Fibroblast of lung (primary cell): ENCODE measurements at regions not wholly inside any gene's neighbourhood (a gene's known extent, or its start where the extent isn't known, plus 50 kb on each side); places are given as distances from the start of the nearest gene placed in this dataset.
"Not testable (repeated sequence)": the region's sequence is repeated elsewhere in the genome, so short reads cannot be mapped to it uniquely, and the experiment has no call there.

ENCODE experiments used
- DNase-seq, 2 donors: peaks; one replicate each; pipeline versions ENCODE4 v3.0.0 to v3.0.0-alpha.2; 2010; ENCODE audit warnings: low read depth in 2 of 2
- H2AFZ ChIP-seq: 2 replicates; pipeline ENCODE4 v1.5.1; 2012; ENCODE audit warnings: low read length, control low read depth, inconsistent platforms
- H3K27ac ChIP-seq: 2 replicates; pipeline ENCODE4 v1.5.1; 2011; ENCODE audit warnings: low read length, control low read depth; ENCODE audit not compliant: insufficient read depth
- H3K27me3 ChIP-seq: 2 replicates; pipeline ENCODE4 v1.5.1; 2011; ENCODE audit warnings: mild to moderate bottlenecking, low read length; ENCODE audit not compliant: control insufficient read depth, insufficient read depth
- H3K36me3 ChIP-seq: 2 replicates; pipeline ENCODE4 v1.5.1; 2011; ENCODE audit warnings: low read length; ENCODE audit not compliant: control insufficient read depth, insufficient read depth
- H3K4me1 ChIP-seq: 2 replicates; pipeline ENCODE4 v1.5.1; 2011; ENCODE audit warnings: low read length; ENCODE audit not compliant: control insufficient read depth, insufficient read depth; ENCODE audit errors: extremely low read depth
- H3K4me2 ChIP-seq: 2 replicates; pipeline ENCODE4 v1.5.1; 2011; ENCODE audit warnings: low read length, control low read depth; ENCODE audit not compliant: insufficient read depth; ENCODE audit errors: extremely low read depth
- H3K4me3 ChIP-seq, 4 experiments: fragments of 200-600 bp in 1 of 4; sonication (generic) in 1 of 4; replicated peaks in 1 of 4; 2 replicates each; pipeline ENCODE4 v1.5.1; 2011 to 2016; ENCODE audit warnings: low read length in 4 of 4, low read depth in 3 of 4, mild to moderate bottlenecking in 3 of 4, control low read depth in 2 of 4, inconsistent platforms in 1 of 4, mixed read lengths in 1 of 4; ENCODE audit not compliant: insufficient read depth in 1 of 4; ENCODE audit errors: control extremely low read depth in 1 of 4
- H3K79me2 ChIP-seq: 2 replicates; pipeline ENCODE4 v1.5.1; 2012; ENCODE audit warnings: mild to moderate bottlenecking, low read length, inconsistent platforms; ENCODE audit not compliant: control insufficient read depth, insufficient read depth
- H3K9ac ChIP-seq: 2 replicates; pipeline ENCODE4 v1.5.1; 2011; ENCODE audit warnings: mild to moderate bottlenecking, low read length, control low read depth; ENCODE audit not compliant: insufficient read depth
- H3K9me3 ChIP-seq: 2 replicates; pipeline ENCODE4 v1.5.1; 2012; ENCODE audit warnings: low read depth, low read length; ENCODE audit not compliant: control insufficient read depth, insufficient read depth
- H4K20me1 ChIP-seq: 2 replicates; pipeline ENCODE4 v1.5.1; 2011; ENCODE audit warnings: low read length; ENCODE audit not compliant: control insufficient read depth, insufficient read depth; ENCODE audit errors: extremely low read depth
- EZH2 ChIP-seq: IDR thresholded peaks from 2 replicates; pipeline ENCODE4 v1.5.1; 2012; ENCODE audit warnings: low read length, control low read depth, mild to moderate bottlenecking; ENCODE audit errors: missing control alignments
- TF ChIP-seq, protein P1 (sequence below), 2 donors: IDR thresholded peaks in 1 of 2; conservative IDR thresholded peaks in 1 of 2; 1 replicate in 1 of 2; 2 replicates in 1 of 2; pipeline ENCODE4 v1.5.1; 2011 to 2012; ENCODE audit warnings: low read length in 2 of 2, control low read depth in 1 of 2, inconsistent platforms in 1 of 2, low read depth in 1 of 2, mild to moderate bottlenecking in 1 of 2

DNA sequence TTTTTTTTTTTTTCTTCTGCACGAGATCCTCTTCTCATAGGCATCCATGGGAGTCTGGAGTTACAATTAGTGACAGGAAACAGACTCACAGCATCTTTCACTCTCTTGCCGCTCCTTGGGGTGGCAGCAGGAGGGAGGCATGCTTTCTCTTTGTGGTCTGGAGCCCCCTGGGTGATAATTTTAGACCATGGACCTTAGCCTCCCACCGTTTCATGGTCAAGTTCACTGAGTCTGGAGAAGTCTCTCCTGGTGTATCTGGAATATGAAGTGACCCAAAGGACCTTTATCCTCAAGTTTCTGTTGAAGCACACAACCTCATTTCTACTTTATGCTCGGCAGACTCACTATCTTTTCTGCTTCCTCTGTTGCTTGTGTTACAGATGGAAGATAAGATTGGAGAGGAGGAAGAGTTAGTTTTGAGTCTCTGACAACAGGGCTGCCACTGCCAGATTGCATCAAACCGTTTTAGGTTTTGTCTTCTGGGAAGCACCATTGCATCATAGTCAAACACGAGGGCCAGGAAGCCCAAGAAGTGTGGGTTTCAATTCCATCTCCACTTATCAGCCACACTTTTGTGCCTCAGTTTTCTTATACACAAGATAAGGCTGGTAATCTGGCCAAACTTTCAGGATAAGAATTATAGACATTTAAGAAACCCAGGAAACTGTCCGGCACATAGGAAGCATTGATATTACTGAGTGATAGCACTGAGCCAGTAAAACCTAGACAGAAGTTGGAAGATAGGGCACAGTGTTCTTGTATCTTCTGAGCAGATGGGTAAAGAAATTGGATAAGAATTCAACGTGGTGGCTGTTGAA is 62.3 kb downstream of the ADCYAP1 start:
- no peaks in the 10 kb centered on the region for H3K36me3 ChIP-seq
- H3K4me2 ChIP-seq, result no peak overlapping the region
- no peak overlapping the region for H3K9ac ChIP-seq
- H3K27ac ChIP-seq, result no peak overlapping the region
- no peaks in the 10 kb centered on the region for H3K4me1 ChIP-seq
- H2AFZ ChIP-seq, result no peak overlapping the region
- H3K27me3 ChIP-seq, result no peaks in the 10 kb centered on the region
- H3K79me2 ChIP-seq, result no peaks in the 10 kb centered on the region
- no peak overlapping the region for H3K4me3 ChIP-seq
- no peaks in the 10 kb centered on the region for H3K9me3 ChIP-seq
- TF ChIP-seq, protein P1, sequence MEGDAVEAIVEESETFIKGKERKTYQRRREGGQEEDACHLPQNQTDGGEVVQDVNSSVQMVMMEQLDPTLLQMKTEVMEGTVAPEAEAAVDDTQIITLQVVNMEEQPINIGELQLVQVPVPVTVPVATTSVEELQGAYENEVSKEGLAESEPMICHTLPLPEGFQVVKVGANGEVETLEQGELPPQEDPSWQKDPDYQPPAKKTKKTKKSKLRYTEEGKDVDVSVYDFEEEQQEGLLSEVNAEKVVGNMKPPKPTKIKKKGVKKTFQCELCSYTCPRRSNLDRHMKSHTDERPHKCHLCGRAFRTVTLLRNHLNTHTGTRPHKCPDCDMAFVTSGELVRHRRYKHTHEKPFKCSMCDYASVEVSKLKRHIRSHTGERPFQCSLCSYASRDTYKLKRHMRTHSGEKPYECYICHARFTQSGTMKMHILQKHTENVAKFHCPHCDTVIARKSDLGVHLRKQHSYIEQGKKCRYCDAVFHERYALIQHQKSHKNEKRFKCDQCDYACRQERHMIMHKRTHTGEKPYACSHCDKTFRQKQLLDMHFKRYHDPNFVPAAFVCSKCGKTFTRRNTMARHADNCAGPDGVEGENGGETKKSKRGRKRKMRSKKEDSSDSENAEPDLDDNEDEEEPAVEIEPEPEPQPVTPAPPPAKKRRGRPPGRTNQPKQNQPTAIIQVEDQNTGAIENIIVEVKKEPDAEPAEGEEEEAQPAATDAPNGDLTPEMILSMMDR (conservative IDR thresholded peaks at IDR 0.05 in 1 of 2, IDR thresholded peaks at IDR 0.05 in 1 of 2; ENCODE audit: low read depth in 1 of 2, low read length in 2 of 2), result no peak
- no peak for TF ChIP-seq EZH2
- H4K20me1 ChIP-seq, result no peaks in the 10 kb centered on the region
- peak in 1 of 2 donors; percentile 20 for DNase-seq

DNA sequence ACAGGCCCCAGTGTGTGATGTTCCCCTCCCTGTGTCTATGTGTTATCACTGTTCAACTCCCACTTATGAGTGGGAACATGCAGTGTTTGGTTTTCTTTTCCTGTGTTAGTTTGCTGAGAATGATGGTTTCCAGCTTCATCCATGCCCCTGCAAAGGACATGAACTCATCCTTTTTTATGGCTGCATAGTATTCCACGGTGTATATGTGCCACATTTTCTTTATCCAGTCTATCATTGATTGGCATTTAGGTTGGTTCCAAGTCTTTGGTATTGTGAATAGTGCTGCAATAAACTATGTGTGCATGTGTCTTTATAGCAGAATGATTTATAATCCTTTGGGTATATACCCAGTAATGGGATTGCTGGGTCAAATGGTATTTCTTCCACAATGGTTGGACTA is 64.2 kb downstream of the ADCYAP1 start:
- H4K20me1 ChIP-seq, result not testable (repeated sequence)

DNA sequence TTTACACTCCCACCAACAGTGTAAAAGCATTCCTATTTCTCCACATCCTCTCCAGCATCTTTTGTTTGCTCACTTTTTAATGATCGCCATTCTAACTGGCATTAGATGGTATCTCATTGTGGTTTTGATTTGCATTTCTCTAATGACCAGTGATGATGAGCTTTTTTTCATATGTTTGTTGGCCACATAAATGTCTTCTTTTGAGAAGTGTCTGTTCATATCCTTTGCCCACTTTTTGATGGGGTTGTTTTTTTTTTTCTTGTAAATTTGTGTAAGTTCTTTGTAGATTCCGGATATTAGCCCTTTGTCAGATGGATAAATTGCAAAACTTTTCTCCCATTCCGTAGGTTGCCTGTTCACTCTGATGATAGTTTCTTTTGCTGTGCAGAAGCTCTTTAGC is 64.6 kb downstream of the ADCYAP1 start:
- H3K79me2 ChIP-seq, H3K27ac ChIP-seq, H3K9me3 ChIP-seq, H4K20me1 ChIP-seq, H3K27me3 ChIP-seq, H3K4me2 ChIP-seq, H3K4me3 ChIP-seq, H3K4me1 ChIP-seq, H3K9ac ChIP-seq, DNase-seq, H3K36me3 ChIP-seq, H2AFZ ChIP-seq: not testable (repeated sequence)

More for the DNA sequence above, 64.2 kb downstream of the ADCYAP1 start:
- H3K79me2 ChIP-seq, H3K27ac ChIP-seq, H3K4me2 ChIP-seq, H3K4me1 ChIP-seq, H3K4me3 ChIP-seq, H2AFZ ChIP-seq, H3K27me3 ChIP-seq, H3K9me3 ChIP-seq, H3K9ac ChIP-seq, DNase-seq, H3K36me3 ChIP-seq: not testable (repeated sequence)

DNA sequence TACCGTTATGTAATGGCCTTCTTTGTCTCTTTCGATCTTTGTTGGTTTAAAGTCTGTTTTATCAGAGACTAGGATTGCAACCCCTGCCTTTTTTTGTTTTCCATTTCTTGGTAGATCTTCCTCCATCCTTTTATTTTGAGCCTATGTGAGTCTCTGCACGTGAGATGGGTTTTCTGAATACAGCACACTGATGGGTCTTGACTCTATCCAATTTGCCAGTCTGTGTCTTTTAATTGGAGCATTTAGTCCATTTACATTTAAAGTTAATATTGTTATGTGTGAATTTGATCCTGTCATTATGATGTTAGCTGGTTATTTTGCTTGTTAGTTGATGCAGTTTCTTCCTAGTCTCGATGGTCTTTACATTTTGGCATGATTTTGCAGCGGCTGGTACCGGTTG is 69.9 kb downstream of the ADCYAP1 start:
- H3K27ac ChIP-seq, H2AFZ ChIP-seq, H4K20me1 ChIP-seq, H3K4me2 ChIP-seq, H3K4me1 ChIP-seq, H3K9me3 ChIP-seq, H3K79me2 ChIP-seq, H3K9ac ChIP-seq, H3K4me3 ChIP-seq, H3K27me3 ChIP-seq, H3K36me3 ChIP-seq, DNase-seq: not testable (repeated sequence)

DNA sequence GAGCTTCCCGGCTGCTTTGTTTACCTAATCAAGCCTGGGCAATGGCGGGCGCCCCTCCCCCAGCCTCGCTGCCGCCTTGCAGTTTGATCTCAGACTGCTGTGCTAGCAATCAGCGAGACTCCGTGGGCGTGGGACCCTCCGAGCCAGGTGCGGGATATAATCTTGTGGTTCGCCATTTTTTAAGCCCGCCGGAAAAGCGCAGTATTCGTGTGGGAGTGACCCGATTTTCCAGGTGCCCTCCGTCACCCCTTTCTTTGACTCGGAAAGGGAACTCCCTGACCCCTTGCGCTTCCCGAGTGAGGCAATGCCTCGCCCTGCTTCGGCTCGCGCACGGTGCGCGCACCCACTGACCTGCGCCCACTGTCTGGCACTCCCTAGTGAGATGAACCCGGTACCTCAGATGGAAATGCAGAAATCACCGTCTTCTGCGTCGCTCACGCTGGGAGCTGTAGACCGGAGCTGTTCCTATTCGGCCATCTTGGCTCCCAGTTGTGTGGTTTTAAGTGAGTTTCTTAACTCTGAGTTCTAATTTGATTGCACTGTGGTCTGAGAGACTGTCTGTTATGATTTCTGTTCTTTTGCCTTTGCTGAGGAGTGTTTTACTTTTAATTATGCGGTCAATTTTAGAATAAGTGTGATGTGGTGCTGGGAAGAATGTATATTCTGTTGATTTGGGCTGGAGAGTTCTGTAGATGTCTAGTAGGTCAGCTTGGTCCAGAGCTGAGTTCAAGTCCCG is 71.9 kb downstream of the ADCYAP1 start:
- H3K9me3 ChIP-seq, H3K27ac ChIP-seq, H3K4me2 ChIP-seq, H3K27me3 ChIP-seq, H3K4me3 ChIP-seq, H3K4me1 ChIP-seq, H3K79me2 ChIP-seq, H3K36me3 ChIP-seq, H4K20me1 ChIP-seq, H3K9ac ChIP-seq, H2AFZ ChIP-seq, DNase-seq: not testable (repeated sequence)

DNA sequence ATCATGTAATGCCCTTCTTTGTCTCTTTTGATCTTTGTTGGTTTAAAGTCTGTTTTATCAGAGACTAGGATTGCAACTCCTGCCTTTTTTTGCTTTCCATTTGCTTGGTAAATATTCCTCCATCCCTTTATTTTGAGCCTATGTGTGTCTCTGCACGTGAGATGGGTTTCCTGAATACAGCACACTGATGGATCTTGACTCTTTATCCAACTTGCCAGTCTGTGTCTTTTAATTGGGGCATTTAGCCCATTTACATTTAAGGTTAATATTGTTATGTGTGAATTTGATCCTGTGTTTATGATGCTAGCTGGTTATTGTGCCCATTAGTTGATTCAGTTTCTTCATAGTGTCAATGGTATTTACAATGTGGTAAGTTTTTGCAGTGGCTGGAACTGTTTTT is 72.7 kb downstream of the ADCYAP1 start:
- not testable (repeated sequence) for H3K27me3 ChIP-seq, H3K9me3 ChIP-seq, H3K79me2 ChIP-seq, H3K27ac ChIP-seq, DNase-seq, H2AFZ ChIP-seq, H3K9ac ChIP-seq, H3K36me3 ChIP-seq, H3K4me1 ChIP-seq, H4K20me1 ChIP-seq, H3K4me3 ChIP-seq, H3K4me2 ChIP-seq
